K562 (cell line): ENCODE measurements at regions not wholly inside any gene's neighbourhood (a gene's known extent, or its start where the extent isn't known, plus 50 kb on each side); places are given as distances from the start of the nearest gene placed in this dataset.

Experiments
- CHD2 ChIP-seq: IDR thresholded peaks from 2 replicates; pipeline ENCODE4 v1.6.1; 2011; ENCODE audit warnings: low read depth, low read length
- CTCF ChIP-seq, 3 experiments: IDR thresholded peaks in 2 of 3; conservative IDR thresholded peaks in 1 of 3; 2 replicates each; pipeline ENCODE4 v1.5.1; 2011 to 2012; ENCODE audit warnings: low read length in 3 of 3, mild to moderate bottlenecking in 3 of 3, control low read depth in 2 of 3, improper control_type of control experiment in 1 of 3, inconsistent platforms in 1 of 3, low read depth in 1 of 3, mixed read lengths in 1 of 3, moderate library complexity in 1 of 3; ENCODE audit not compliant: insufficient read depth in 2 of 3
- IRF2 ChIP-seq: sonication (generic); formaldehyde crosslinking; IDR thresholded peaks from 2 replicates; pipeline ENCODE4 v1.8.1; 2022; ENCODE audit warnings: mild to moderate bottlenecking, missing genetic modification reagents
- JUNB ChIP-seq: fragments of 450-650 bp; formaldehyde crosslinking; conservative IDR thresholded peaks from 2 replicates; pipeline ENCODE4 v1.4.0; 2020; ENCODE audit warnings: mild to moderate bottlenecking
- MEF2A ChIP-seq: IDR thresholded peaks from 2 replicates; pipeline ENCODE4 v1.6.1; 2011; ENCODE audit warnings: low read depth, mild to moderate bottlenecking, low read length, moderate library complexity; ENCODE audit not compliant: control insufficient read depth
- RBM22 ChIP-seq: fragments of 200-400 bp; formaldehyde crosslinking; IDR thresholded peaks from 2 replicates; pipeline ENCODE4 v1.6.1; 2018; ENCODE audit warnings: low read length, low read depth; ENCODE audit not compliant: poor library complexity, severe bottlenecking
- SMARCC2 ChIP-seq: fragments of 450-650 bp; IDR thresholded peaks from 2 replicates; pipeline ENCODE4 v1.6.1; 2017; ENCODE audit warnings: antibody characterized with exemption, moderate library complexity, mild to moderate bottlenecking, low read depth
- USF1 ChIP-seq: sonication (generic); formaldehyde crosslinking; IDR thresholded peaks from 2 replicates; pipeline ENCODE4 v1.9.0; 2022; ENCODE audit warnings: mild to moderate bottlenecking, missing genetic modification reagents
- ZBED1 ChIP-seq: IDR thresholded peaks from 2 replicates; pipeline ENCODE4 v1.6.1; 2014
- ZBTB33 ChIP-seq: sonication (generic); formaldehyde crosslinking; IDR thresholded peaks from 2 replicates; pipeline ENCODE4 v1.8.1; 2023; ENCODE audit warnings: mild to moderate bottlenecking, missing genetic modification reagents
- TF ChIP-seq, protein P1 (sequence below), 3 experiments: fragments of 200-800 bp in 1 of 3; fragments of 250-450 bp in 1 of 3; fragments of 450-650 bp in 1 of 3; sonication (Bioruptor Pico) in 1 of 3; sonication (Bioruptor generic) in 1 of 3; formaldehyde crosslinking in 1 of 3; IDR thresholded peaks; 2 replicates each; pipeline versions ENCODE4 v1.6.1 to v1.8.0; 2016 to 2022; ENCODE audit warnings: mild to moderate bottlenecking in 2 of 3, missing genetic modification characterization in 2 of 3, missing compliant biosample characterization in 1 of 3, moderate library complexity in 1 of 3

- no peak for TF ChIP-seq SMARCC2
- TF ChIP-seq ZBED1, result no peak
- no peak for TF ChIP-seq RBM22
- TF ChIP-seq, protein P1, sequence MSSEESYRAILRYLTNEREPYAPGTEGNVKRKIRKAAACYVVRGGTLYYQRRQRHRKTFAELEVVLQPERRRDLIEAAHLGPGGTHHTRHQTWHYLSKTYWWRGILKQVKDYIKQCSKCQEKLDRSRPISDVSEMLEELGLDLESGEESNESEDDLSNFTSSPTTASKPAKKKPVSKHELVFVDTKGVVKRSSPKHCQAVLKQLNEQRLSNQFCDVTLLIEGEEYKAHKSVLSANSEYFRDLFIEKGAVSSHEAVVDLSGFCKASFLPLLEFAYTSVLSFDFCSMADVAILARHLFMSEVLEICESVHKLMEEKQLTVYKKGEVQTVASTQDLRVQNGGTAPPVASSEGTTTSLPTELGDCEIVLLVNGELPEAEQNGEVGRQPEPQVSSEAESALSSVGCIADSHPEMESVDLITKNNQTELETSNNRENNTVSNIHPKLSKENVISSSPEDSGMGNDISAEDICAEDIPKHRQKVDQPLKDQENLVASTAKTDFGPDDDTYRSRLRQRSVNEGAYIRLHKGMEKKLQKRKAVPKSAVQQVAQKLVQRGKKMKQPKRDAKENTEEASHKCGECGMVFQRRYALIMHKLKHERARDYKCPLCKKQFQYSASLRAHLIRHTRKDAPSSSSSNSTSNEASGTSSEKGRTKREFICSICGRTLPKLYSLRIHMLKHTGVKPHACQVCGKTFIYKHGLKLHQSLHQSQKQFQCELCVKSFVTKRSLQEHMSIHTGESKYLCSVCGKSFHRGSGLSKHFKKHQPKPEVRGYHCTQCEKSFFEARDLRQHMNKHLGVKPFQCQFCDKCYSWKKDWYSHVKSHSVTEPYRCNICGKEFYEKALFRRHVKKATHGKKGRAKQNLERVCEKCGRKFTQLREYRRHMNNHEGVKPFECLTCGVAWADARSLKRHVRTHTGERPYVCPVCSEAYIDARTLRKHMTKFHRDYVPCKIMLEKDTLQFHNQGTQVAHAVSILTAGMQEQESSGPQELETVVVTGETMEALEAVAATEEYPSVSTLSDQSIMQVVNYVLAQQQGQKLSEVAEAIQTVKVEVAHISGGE (CRISPR knock-in tag; IDR thresholded peaks at IDR 0.05), result no peak
- no peak for TF ChIP-seq USF1
- no peak for TF ChIP-seq ZBTB33
- no peak for TF ChIP-seq MEF2A
- no peak for TF ChIP-seq IRF2 (CRISPR knock-in tag)
- TF ChIP-seq CTCF (IDR thresholded peaks at IDR 0.05 in 2 of 3, conservative IDR thresholded peaks at IDR 0.05 in 1 of 3; ENCODE audit: insufficient read depth in 2 of 3, low read depth in 1 of 3, low read length in 3 of 3), result no peak
- no peak for TF ChIP-seq CHD2
- no peak for TF ChIP-seq JUNB (CRISPR knock-in tag)
Measured at GRCh38 chr3:152203652-152204051, 65.1 kb upstream of the MBNL1 start.
